Sigmoid colon (tissue), 6 donors: ENCODE measurements at regions not wholly inside any gene's neighbourhood (a gene's known extent, or its start where the extent isn't known, plus 50 kb on each side); places are given as distances from the start of the nearest gene placed in this dataset.

Experiments used
- DNase-seq: peaks from one replicate; pipeline ENCODE4 v3.0.0-alpha.2; 2019
- H3K27ac ChIP-seq, 4 donors: fragments of 200-600 bp; sonication (generic); one replicate each; pipeline ENCODE4 v1.5.1; 2016 to 2019; ENCODE audit warnings: mild to moderate bottlenecking in 1 of 4
- H3K27me3 ChIP-seq, 3 donors: fragments of 200-600 bp; sonication (generic); one replicate each; pipeline ENCODE4 v1.5.1; 2019; ENCODE audit warnings: mild to moderate bottlenecking in 1 of 3
- H3K36me3 ChIP-seq, 4 donors: fragments of 200-600 bp; sonication (generic); one replicate each; pipeline ENCODE4 v1.5.1; 2016 to 2019
- H3K4me1 ChIP-seq, 4 donors: fragments of 200-600 bp; sonication (generic); one replicate each; pipeline ENCODE4 v1.5.1; 2017 to 2019
- H3K4me3 ChIP-seq, 4 donors: fragments of 200-600 bp; sonication (generic); one replicate each; pipeline ENCODE4 v1.5.1; 2017 to 2019; ENCODE audit warnings: mild to moderate bottlenecking in 2 of 4, moderate library complexity in 1 of 4
- H3K9me3 ChIP-seq, 4 donors: fragments of 200-600 bp in 3 of 4; sonication (generic) in 3 of 4; one replicate each; pipeline versions ENCODE4 v1.5.1 to v1.6.1; 2013 to 2019
- EP300 ChIP-seq, 4 donors: sonication (generic); formaldehyde crosslinking; IDR thresholded peaks; one replicate each; pipeline ENCODE4 v1.6.1; 2017; ENCODE audit warnings: antibody characterized with exemption in 4 of 4
- POLR2A ChIP-seq, 2 donors: fragments of 450-650 bp; IDR thresholded peaks; one replicate each; pipeline ENCODE4 v1.6.1; 2016; ENCODE audit warnings: antibody characterized with exemption in 2 of 2, mild to moderate bottlenecking in 2 of 2, moderate library complexity in 2 of 2
- POLR2AphosphoS5 ChIP-seq, 4 donors: sonication (generic); formaldehyde crosslinking; IDR thresholded peaks; one replicate each; pipeline ENCODE4 v1.6.1; 2017; ENCODE audit warnings: antibody characterized with exemption in 4 of 4
- WGBS, 2 donors: extraction: QIAGEN DNeasy Blood & Tissue Kit; methylation state at CpG; one replicate each; pipeline ENCODE4 v1.1.7; 2013; 5-methylcytosine and 5-hydroxymethylcytosine counted together
- intact Hi-C: fragments of 100-400 bp; cut with DNase I; formaldehyde crosslinking; loops from one replicate; pipeline ENCODE4 v1.15.1; 2023
- TF ChIP-seq, protein P1 (sequence below), 4 experiments: fragments of 450-650 bp in 3 of 4; fragments of 200-600 bp in 1 of 4; IDR thresholded peaks; one replicate each; pipeline ENCODE4 v1.5.1; 2016 to 2019; ENCODE audit warnings: antibody characterized with exemption in 4 of 4, mild to moderate bottlenecking in 3 of 4, moderate library complexity in 2 of 4
- donor health status: healthy with polysubstance abuse.
- donor health status: healthy.

DNA sequence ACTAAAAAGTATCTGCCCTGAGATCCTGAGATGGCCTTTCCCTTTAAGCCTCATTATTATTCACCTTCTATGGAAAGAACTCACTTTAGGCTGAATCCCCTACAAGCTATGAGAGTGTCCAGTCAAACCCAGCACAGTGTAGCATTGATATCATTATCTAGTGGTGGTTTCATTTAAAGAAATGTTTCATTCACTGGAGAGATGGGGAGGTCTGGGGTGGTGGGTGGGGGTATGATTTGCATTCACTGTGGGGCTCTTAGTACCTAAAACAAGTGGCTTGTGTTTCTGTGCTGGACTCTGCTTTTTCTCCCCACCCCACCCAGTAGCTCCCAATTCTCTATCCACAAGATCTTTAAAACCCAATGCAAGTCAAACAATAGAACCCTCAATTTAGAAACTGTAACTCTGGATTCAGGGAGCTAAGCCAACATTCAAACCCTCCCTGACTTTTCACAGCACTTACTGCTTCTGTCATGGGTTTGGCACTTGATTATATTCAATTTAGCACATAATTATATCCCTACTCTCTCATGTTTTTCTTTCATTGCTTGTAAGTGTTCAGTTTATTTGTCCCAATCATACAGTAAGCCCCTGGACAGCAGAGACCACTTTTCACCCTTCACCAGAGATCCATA lies 310.5 kb upstream of the THBS1 start:
- Histone ChIP-seq H3K4me3 (no peak overlapping the region), H3K27me3 (no peaks in the 10 kb centered on the region), H3K36me3 (no peaks in the 10 kb centered on the region), H3K9me3 (no peaks in the 10 kb centered on the region), H3K27ac (no peak overlapping the region), H3K4me1 (peaks cover 0 to 9% (median 4%) of the 10 kb centered on the region in 4 donors)
- TF ChIP-seq POLR2A (IDR thresholded peaks at IDR 0.05): no peak
- TF ChIP-seq, protein P1, sequence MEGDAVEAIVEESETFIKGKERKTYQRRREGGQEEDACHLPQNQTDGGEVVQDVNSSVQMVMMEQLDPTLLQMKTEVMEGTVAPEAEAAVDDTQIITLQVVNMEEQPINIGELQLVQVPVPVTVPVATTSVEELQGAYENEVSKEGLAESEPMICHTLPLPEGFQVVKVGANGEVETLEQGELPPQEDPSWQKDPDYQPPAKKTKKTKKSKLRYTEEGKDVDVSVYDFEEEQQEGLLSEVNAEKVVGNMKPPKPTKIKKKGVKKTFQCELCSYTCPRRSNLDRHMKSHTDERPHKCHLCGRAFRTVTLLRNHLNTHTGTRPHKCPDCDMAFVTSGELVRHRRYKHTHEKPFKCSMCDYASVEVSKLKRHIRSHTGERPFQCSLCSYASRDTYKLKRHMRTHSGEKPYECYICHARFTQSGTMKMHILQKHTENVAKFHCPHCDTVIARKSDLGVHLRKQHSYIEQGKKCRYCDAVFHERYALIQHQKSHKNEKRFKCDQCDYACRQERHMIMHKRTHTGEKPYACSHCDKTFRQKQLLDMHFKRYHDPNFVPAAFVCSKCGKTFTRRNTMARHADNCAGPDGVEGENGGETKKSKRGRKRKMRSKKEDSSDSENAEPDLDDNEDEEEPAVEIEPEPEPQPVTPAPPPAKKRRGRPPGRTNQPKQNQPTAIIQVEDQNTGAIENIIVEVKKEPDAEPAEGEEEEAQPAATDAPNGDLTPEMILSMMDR (IDR thresholded peaks at IDR 0.05): no peak
- TF ChIP-seq POLR2AphosphoS5 (IDR thresholded peaks at IDR 0.05): no peak
- TF ChIP-seq EP300 (IDR thresholded peaks at IDR 0.05): no peak
- DNase-seq: no peak
- intact Hi-C loops: no loop called here

DNA sequence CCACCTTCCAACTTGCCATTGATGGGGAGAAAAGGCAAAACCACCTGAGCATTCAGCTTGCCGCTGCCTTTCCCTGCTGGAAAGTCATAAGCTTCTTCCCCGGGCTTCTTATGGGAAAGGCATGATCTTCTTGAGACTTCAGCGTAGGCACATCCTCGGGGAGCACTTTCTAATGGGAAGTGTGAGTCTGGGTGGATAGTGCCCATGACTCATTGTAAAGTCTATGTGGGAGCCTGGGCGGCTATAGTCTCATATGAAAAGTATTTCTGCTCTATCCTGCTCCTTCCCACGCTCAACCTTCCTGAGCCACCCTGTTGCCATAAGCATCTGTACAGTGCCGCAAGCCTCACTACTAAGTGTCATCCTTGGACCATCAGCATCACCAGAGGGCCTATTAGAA lies 309.9 kb upstream of the THBS1 start:
- H3K9me3 ChIP-seq: no peaks in the 10 kb centered on the region
- no peak for DNase-seq
- 95% methylated on average over 7 of the region's 7 CpGs for WGBS, 2 donors

DNA sequence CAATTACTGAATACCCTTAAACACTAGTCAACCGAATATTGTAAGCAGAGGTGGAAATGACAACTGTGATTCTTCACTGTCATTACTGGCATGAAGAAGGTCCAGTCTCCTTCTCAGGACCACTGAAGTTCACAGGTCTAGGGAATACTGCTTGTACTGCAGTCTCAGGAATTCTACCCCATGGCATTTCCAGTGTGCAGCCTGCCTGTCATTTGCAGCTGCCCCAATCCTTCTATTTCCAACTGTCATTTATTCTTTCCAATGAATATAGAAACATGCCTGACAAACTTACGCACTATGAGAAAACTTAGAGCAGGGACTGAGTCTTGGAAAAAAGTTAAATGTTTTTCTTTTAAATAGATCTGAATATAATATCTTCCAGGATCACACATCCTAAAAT lies 308.0 kb upstream of the THBS1 start:
- Histone ChIP-seq H3K36me3 (no peaks in the 10 kb centered on the region), H3K27me3 (no peaks in the 10 kb centered on the region), H3K4me1 (peaks cover 0 to 9% (median 4%) of the 10 kb centered on the region in 4 donors), H3K27ac (no peak overlapping the region), H3K4me3 (no peak overlapping the region), H3K9me3 (no peaks in the 10 kb centered on the region)
- no peak for DNase-seq
- intact Hi-C loops: no loop called here
- 94 to 96% methylated on average over 2 of the region's 2 CpGs for WGBS, 2 donors
- no peak for TF ChIP-seq EP300 (IDR thresholded peaks at IDR 0.05)
- TF ChIP-seq, protein P1 (IDR thresholded peaks at IDR 0.05): no peak
- TF ChIP-seq POLR2AphosphoS5 (IDR thresholded peaks at IDR 0.05): no peak

More for the DNA sequence above, 309.9 kb upstream of the THBS1 start:
- no peaks in the 10 kb centered on the region for H3K27me3 ChIP-seq
- no peaks in the 10 kb centered on the region for H3K36me3 ChIP-seq
- TF ChIP-seq EP300 (IDR thresholded peaks at IDR 0.05): no peak
- TF ChIP-seq, protein P1 (IDR thresholded peaks at IDR 0.05): no peak
- TF ChIP-seq POLR2A (IDR thresholded peaks at IDR 0.05): no peak
- no peak for TF ChIP-seq POLR2AphosphoS5 (IDR thresholded peaks at IDR 0.05)
- H3K4me1 ChIP-seq: peaks cover 0 to 9% (median 4%) of the 10 kb centered on the region in 4 donors
- H3K27ac ChIP-seq: no peak overlapping the region
- intact Hi-C loops: no loop called here
- H3K4me3 ChIP-seq: no peak overlapping the region

DNA sequence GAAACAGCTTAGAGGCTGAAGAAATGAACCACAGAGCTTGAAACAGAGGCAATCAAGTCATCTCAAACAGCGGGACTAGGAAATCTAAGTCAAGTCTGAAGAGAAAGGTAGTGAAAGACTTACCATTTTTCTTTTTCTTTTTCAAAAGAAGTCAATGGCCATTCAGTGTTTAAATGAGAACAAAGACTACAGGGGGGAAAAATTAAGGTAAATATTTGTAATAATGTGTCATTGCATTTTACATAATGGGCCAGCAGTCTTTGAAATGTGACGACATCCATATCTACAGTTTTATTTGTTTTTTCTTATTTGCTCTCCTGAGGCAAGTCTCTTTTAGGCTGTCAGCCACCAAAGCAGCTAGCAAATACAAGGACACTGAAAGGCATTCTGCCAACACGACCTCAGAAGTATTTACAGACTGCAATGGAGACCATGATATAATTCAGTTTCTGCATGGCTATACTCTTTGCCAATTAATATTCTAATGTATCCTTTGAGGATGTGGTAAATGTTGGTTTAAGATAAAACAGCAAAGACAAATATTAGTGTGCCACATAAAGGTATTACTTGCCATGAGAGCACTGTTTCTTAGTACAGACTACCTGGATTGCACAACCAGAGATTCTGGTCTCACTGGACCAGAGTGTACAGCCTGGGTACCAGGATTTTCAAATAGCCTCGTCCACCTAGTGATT lies 307.0 kb upstream of the THBS1 start:
- no peaks in the 10 kb centered on the region for H3K27me3 ChIP-seq
- H3K27ac ChIP-seq: no peak overlapping the region
- intact Hi-C loops: no loop called here
- no peaks in the 10 kb centered on the region for H3K9me3 ChIP-seq
- no peak overlapping the region for H3K4me3 ChIP-seq
- TF ChIP-seq POLR2AphosphoS5 (IDR thresholded peaks at IDR 0.05): no peak
- TF ChIP-seq POLR2A (IDR thresholded peaks at IDR 0.05): no peak
- TF ChIP-seq EP300 (IDR thresholded peaks at IDR 0.05): no peak
- TF ChIP-seq, protein P1 (IDR thresholded peaks at IDR 0.05): no peak
- peaks cover 0 to 9% (median 4%) of the 10 kb centered on the region in 4 donors for H3K4me1 ChIP-seq
- DNase-seq: no peak
- no peaks in the 10 kb centered on the region for H3K36me3 ChIP-seq
- WGBS, 2 donors: 21 to 61% methylated on average over 4 of the region's 4 CpGs
